NK-92 treated with Interleukin-12 subunit alpha and Interleukin-12 subunit beta, amount 100 ng/mL, for 24 hours (cell line): ENCODE measurements at regions not wholly inside any gene's neighbourhood (a gene's known extent, or its start where the extent isn't known, plus 50 kb on each side); places are given as distances from the start of the nearest gene placed in this dataset.

ENCODE experiments used
- DNase-seq: peaks from one replicate; lab custom pipeline; 2025; lab: John Stamatoyannopoulos, UW

- DNase-seq, result no peak
Measured at GRCh38 chr7:25926009-25926408, 226.0 kb upstream of the NFE2L3 start.

GRCh38 chr7:25926451-25926850 lies 225.5 kb upstream of the NFE2L3 start:
- no peak for DNase-seq

- no peak for DNase-seq
Measured at GRCh38 chr7:25926891-25927625, 224.9 kb upstream of the NFE2L3 start.

GRCh38 chr7:25927626-25927978 lies 224.4 kb upstream of the NFE2L3 start:
- no peak for DNase-seq

- no peak for DNase-seq
Measured at GRCh38 chr7:25928549-25929330, 223.3 kb upstream of the NFE2L3 start.

- DNase-seq, result no peak
Measured at GRCh38 chr7:25929448-25929847, 222.6 kb upstream of the NFE2L3 start.

GRCh38 chr7:25930492-25931048 lies 221.4 kb upstream of the NFE2L3 start:
- no peak for DNase-seq

- no peak for DNase-seq
Measured at GRCh38 chr7:25931156-25931555, 220.8 kb upstream of the NFE2L3 start.

GRCh38 chr7:25933921-25934320 lies 218.1 kb upstream of the NFE2L3 start:
- no peak for DNase-seq

- DNase-seq, result no peak
Measured at GRCh38 chr7:25940086-25940906, 211.7 kb upstream of the NFE2L3 start.

- no peak for DNase-seq
Measured at GRCh38 chr7:25944777-25945515, 207.1 kb upstream of the NFE2L3 start.

- DNase-seq, result no peak
Measured at GRCh38 chr7:25945608-25946007, 206.4 kb upstream of the NFE2L3 start.

GRCh38 chr7:25946181-25946580 lies 205.8 kb upstream of the NFE2L3 start:
- DNase-seq, result no peak

- no peak for DNase-seq
Measured at GRCh38 chr7:25947669-25948516, 204.1 kb upstream of the NFE2L3 start.

GRCh38 chr7:25949736-25950487 lies 202.1 kb upstream of the NFE2L3 start:
- no peak for DNase-seq

GRCh38 chr7:25950488-25951413 lies 201.2 kb upstream of the NFE2L3 start:
- DNase-seq, result no peak

GRCh38 chr7:25951414-25952260 lies 200.4 kb upstream of the NFE2L3 start:
- no peak for DNase-seq
